HEK293 (cell line): ENCODE measurements at regions not wholly inside any gene's neighbourhood (a gene's known extent, or its start where the extent isn't known, plus 50 kb on each side); places are given as distances from the start of the nearest gene placed in this dataset.

Source experiments
- CTCF ChIA-PET: fragments of 350-600 bp; formaldehyde crosslinking; extraction: SDS; loops from one replicate; lab custom pipeline; 2021; ENCODE audit warnings: antibody characterized with exemption; lab: Yijun Ruan, JAX
- POLR2A ChIA-PET: fragments of 300-600 bp; formaldehyde crosslinking; extraction: SDS; loops from one replicate; lab custom pipeline; 2020; ENCODE audit warnings: antibody characterized with exemption, inconsistent platforms; lab: Yijun Ruan, JAX
- H3K27ac ChIP-seq: fragments of 200-500 bp; sonication (Bioruptor generic); 2 replicates; pipeline ENCODE4 v1.5.1; 2014; ENCODE audit warnings: low read depth, low read length, control low read depth, inconsistent platforms; ENCODE audit errors: extremely low read depth
- H3K36me3 ChIP-seq, 2 experiments: fragments of 200-500 bp in 1 of 2; sonication (Bioruptor generic) in 1 of 2; 1 replicate in 1 of 2; 2 replicates in 1 of 2; pipeline ENCODE4 v1.5.1; 2014 to 2017; ENCODE audit warnings: inconsistent platforms in 2 of 2, low read length in 2 of 2; ENCODE audit not compliant: control insufficient read depth in 2 of 2, insufficient read depth in 1 of 2
- H3K4me1 ChIP-seq: fragments of 200-500 bp; sonication (Bioruptor generic); 2 replicates; pipeline ENCODE4 v1.5.1; 2014; ENCODE audit warnings: mild to moderate bottlenecking, low read length, inconsistent platforms; ENCODE audit not compliant: control insufficient read depth, insufficient read depth
- H3K4me3 ChIP-seq: 2 replicates; pipeline ENCODE4 v1.5.1; 2011; ENCODE audit warnings: low read depth, mild to moderate bottlenecking, control low read depth, low read length, moderate library complexity
- H3K9me3 ChIP-seq: fragments of 200-500 bp; sonication (Bioruptor generic); 2 replicates; pipeline ENCODE4 v1.5.1; 2014; ENCODE audit warnings: low read depth, low read length, inconsistent platforms; ENCODE audit not compliant: control insufficient read depth, insufficient read depth
- KLF9 ChIP-seq: fragments of 450-650 bp; formaldehyde crosslinking; IDR thresholded peaks from 2 replicates; pipeline ENCODE4 v1.5.1; 2016; ENCODE audit warnings: missing biosample characterization, missing genetic modification characterization, low read depth
- ZBTB26 ChIP-seq: fragments of 450-650 bp; formaldehyde crosslinking; optimal IDR thresholded peaks from 2 replicates; pipeline ENCODE3; 2016; ENCODE audit warnings: missing biosample characterization, mild to moderate bottlenecking, missing genetic modification characterization
- ZBTB7A ChIP-seq: fragments of 450-650 bp; formaldehyde crosslinking; IDR thresholded peaks from 2 replicates; pipeline ENCODE4 v1.5.1; 2016; ENCODE audit warnings: low read depth, missing biosample characterization, missing genetic modification characterization
- ZFHX2 ChIP-seq: fragments of 450-650 bp; formaldehyde crosslinking; conservative IDR thresholded peaks from 2 replicates; pipeline ENCODE4 v1.5.1; 2016; ENCODE audit warnings: missing biosample characterization, missing genetic modification characterization
- ZNF23 ChIP-seq: fragments of 450-650 bp; formaldehyde crosslinking; IDR thresholded peaks from 2 replicates; pipeline ENCODE4 v1.5.1; 2016; ENCODE audit warnings: missing biosample characterization, missing genetic modification characterization, borderline replicate concordance
- ZNF26 ChIP-seq: fragments of 450-650 bp; formaldehyde crosslinking; IDR thresholded peaks from 2 replicates; pipeline ENCODE4 v1.5.1; 2016; ENCODE audit warnings: missing biosample characterization, missing genetic modification characterization
- ZNF341 ChIP-seq: fragments of 450-650 bp; formaldehyde crosslinking; IDR thresholded peaks from 2 replicates; pipeline ENCODE4; 2016; ENCODE audit warnings: low read depth, missing biosample characterization, missing genetic modification characterization
- ZNF37A ChIP-seq: fragments of 450-650 bp; IDR thresholded peaks from 2 replicates; pipeline ENCODE4 v1.5.1; 2018; ENCODE audit warnings: missing biosample characterization, missing genetic modification characterization
- ZNF391 ChIP-seq: fragments of 450-650 bp; formaldehyde crosslinking; IDR thresholded peaks from 2 replicates; pipeline ENCODE4 v1.5.1; 2016; ENCODE audit warnings: low read depth, missing biosample characterization, missing genetic modification characterization, borderline replicate concordance
- ZNF623 ChIP-seq: fragments of 450-650 bp; formaldehyde crosslinking; IDR thresholded peaks from 2 replicates; pipeline ENCODE4 v1.5.1; 2016; ENCODE audit warnings: missing biosample characterization, missing genetic modification characterization
- ZNF654 ChIP-seq: fragments of 450-650 bp; formaldehyde crosslinking; IDR thresholded peaks from 2 replicates; pipeline ENCODE4 v1.5.1; 2016; ENCODE audit warnings: low read depth, missing biosample characterization, missing genetic modification characterization
- ZSCAN18 ChIP-seq: fragments of 450-650 bp; formaldehyde crosslinking; IDR thresholded peaks from 2 replicates; pipeline ENCODE4 v1.5.1; 2016; ENCODE audit warnings: missing biosample characterization, missing genetic modification characterization

GRCh38 chr14:25411781-25412757, 362.1 kb upstream of the STXBP6 start:
- ChIA-PET CTCF (interaction anchor here (0.6 to 2.8 kb wide), 15 partner anchors 9 to 976 kb away, joined by 3 to 11 read pairs (median 3); no protein-coding TSS in a partner anchor), POLR2A (no interaction called here)
- H3K36me3 ChIP-seq, result no peaks in the 10 kb centered on the region

GRCh38 chr14:25406818-25407217, 356.9 kb upstream of the STXBP6 start:
- no peaks in the 10 kb centered on the region for H3K4me1 ChIP-seq
- ChIA-PET CTCF (interaction anchor here (0.7 to 1.9 kb wide), 8 partner anchors 10 to 727 kb away, joined by 3 to 12 read pairs (median 5); no protein-coding TSS in a partner anchor), POLR2A (no interaction called here)
- H3K9me3 ChIP-seq, result no peaks in the 10 kb centered on the region
- TF ChIP-seq ZNF654 (tag by site-specific recombination) (peak; percentile 21; the same call in 1 of the 2 replicates), ZNF23 (tag by site-specific recombination) (no peak)
- TF ChIP-seq, all 188 proteins: peak for 1
- Histone ChIP-seq H3K4me3 (no peak overlapping the region), H3K36me3 (no peaks in the 10 kb centered on the region), H3K27ac (no peak overlapping the region)

More at GRCh38 chr14:25411781-25412757, 362.1 kb upstream of the STXBP6 start:
- H3K4me3 ChIP-seq, result no peak overlapping the region
- H3K27ac ChIP-seq, result no peak overlapping the region
- no peaks in the 10 kb centered on the region for H3K4me1 ChIP-seq
- TF ChIP-seq ZBTB7A (no peak), ZSCAN18 (tag by site-specific recombination) (no peak), KLF9 (no peak), ZNF623 (tag by site-specific recombination) (no peak), ZNF341 (no peak), ZNF391 (tag by site-specific recombination) (no peak)
- no peaks in the 10 kb centered on the region for H3K9me3 ChIP-seq

- H3K36me3 ChIP-seq, result no peaks in the 10 kb centered on the region
- TF ChIP-seq ZFHX2 (tag by site-specific recombination) (no peak), KLF9 (no peak), ZNF26 (tag by site-specific recombination) (no peak), ZNF37A (tag by site-specific recombination) (no peak), ZBTB26 (tag by site-specific recombination) (no peak)
- ChIA-PET CTCF (interaction anchor here (0.6 to 2.8 kb wide), 19 partner anchors 8 to 1493 kb away, joined by 3 to 20 read pairs (median 5); no protein-coding TSS in a partner anchor), POLR2A (no interaction called here)
- no peaks in the 10 kb centered on the region for H3K4me1 ChIP-seq
- H3K27ac ChIP-seq, result no peak overlapping the region
- H3K9me3 ChIP-seq, result no peaks in the 10 kb centered on the region
- no peak overlapping the region for H3K4me3 ChIP-seq
Observed at GRCh38 chr14:25400607-25401206, 350.8 kb upstream of the STXBP6 start.
